Smooth muscle cell (in vitro differentiated cells): ENCODE measurements at regions not wholly inside any gene's neighbourhood (a gene's known extent, or its start where the extent isn't known, plus 50 kb on each side); places are given as distances from the start of the nearest gene placed in this dataset.

Source experiments
- DNase-seq: peaks from one replicate; lab custom pipeline; 2025; ENCODE audit not compliant: unreplicated experiment; lab: John Stamatoyannopoulos, UW
- H2AFZ ChIP-seq: fragments of 200-600 bp; sonication (generic); 2 replicates; pipeline ENCODE4 v1.6.0; 2016; ENCODE audit warnings: antibody characterized with exemption, low read depth, mild to moderate bottlenecking
- H3F3A ChIP-seq: fragments of 200-600 bp; sonication (generic); 2 replicates; pipeline ENCODE4 v1.6.0; 2017; ENCODE audit warnings: antibody characterized with exemption, low read depth
- H3K27ac ChIP-seq: fragments of 200-600 bp; sonication (generic); 2 replicates; pipeline ENCODE4 v1.5.1; 2016; ENCODE audit warnings: low read depth, mild to moderate bottlenecking
- H3K27me3 ChIP-seq: fragments of 200-600 bp; sonication (generic); 2 replicates; pipeline ENCODE4 v1.6.1; 2016; ENCODE audit warnings: low read depth, mild to moderate bottlenecking
- H3K36me3 ChIP-seq: fragments of 200-600 bp; sonication (generic); 2 replicates; pipeline ENCODE4 v1.5.1; 2016; ENCODE audit warnings: low read depth
- H3K4me1 ChIP-seq: fragments of 200-600 bp; sonication (generic); 2 replicates; pipeline ENCODE4 v1.5.1; 2016; ENCODE audit warnings: low read depth
- H3K4me2 ChIP-seq: fragments of 200-600 bp; sonication (generic); 2 replicates; pipeline ENCODE4 v1.6.0; 2016; ENCODE audit warnings: mild to moderate bottlenecking
- H3K4me3 ChIP-seq: fragments of 200-600 bp; sonication (generic); 2 replicates; pipeline ENCODE4 v1.5.1; 2016; ENCODE audit warnings: mild to moderate bottlenecking
- H3K79me2 ChIP-seq: fragments of 200-600 bp; sonication (generic); 2 replicates; pipeline ENCODE4 v1.6.0; 2016; ENCODE audit warnings: low read depth, mild to moderate bottlenecking
- H3K9ac ChIP-seq: fragments of 200-600 bp; sonication (generic); 2 replicates; pipeline ENCODE4 v1.6.0; 2016; ENCODE audit warnings: low read depth
- H3K9me3 ChIP-seq: fragments of 200-600 bp; sonication (generic); replicated peaks from 2 replicates; pipeline ENCODE4 v1.5.1; 2016; ENCODE audit warnings: low read depth
- H4K20me1 ChIP-seq: fragments of 200-600 bp; sonication (generic); 2 replicates; pipeline ENCODE4 v1.6.0; 2016; ENCODE audit warnings: low read depth
- CTCF ChIP-seq: fragments of 200-600 bp; sonication (generic); IDR thresholded peaks from 2 replicates; pipeline ENCODE4 v1.5.1; 2017; ENCODE audit warnings: borderline replicate concordance, mild to moderate bottlenecking, antibody characterized with exemption; ENCODE audit not compliant: insufficient read depth, poor library complexity, severe bottlenecking
- WGBS: methylation state at CpG from one replicate; pipeline ENCODE4 v1.1.7; 2016; ENCODE audit warnings: low lambda C conversion rate; 5-methylcytosine and 5-hydroxymethylcytosine counted together

GRCh38 chr4:19623866-19624265, 627.8 kb upstream of the SLIT2 start:
- Histone ChIP-seq H3K27ac (no peak overlapping the region), H3K36me3 (no peaks in the 10 kb centered on the region), H3K79me2 (no peaks in the 10 kb centered on the region), H4K20me1 (no peaks in the 10 kb centered on the region), H3K4me3 (no peak overlapping the region), H3K4me1 (no peaks in the 10 kb centered on the region), H3K27me3 (no peaks in the 10 kb centered on the region), H3K9ac (no peak overlapping the region), H2AFZ (no peak overlapping the region), H3K9me3 (no peaks in the 10 kb centered on the region), H3F3A (no peaks in the 10 kb centered on the region), H3K4me2 (no peak overlapping the region)
- no peak for TF ChIP-seq CTCF
- DNase-seq, result no peak
- WGBS, result 96% methylated on average over 1 of the region's 1 CpG

GRCh38 chr4:19615086-19615689, 636.5 kb upstream of the SLIT2 start:
- Histone ChIP-seq H2AFZ (no peak overlapping the region), H3K4me3 (no peak overlapping the region), H3F3A (no peaks in the 10 kb centered on the region), H3K27me3 (no peaks in the 10 kb centered on the region), H3K79me2 (no peaks in the 10 kb centered on the region), H3K9ac (no peak overlapping the region), H3K27ac (no peak overlapping the region), H3K9me3 (peaks cover 8% of the 10 kb centered on the region), H3K4me2 (no peak overlapping the region), H3K4me1 (no peaks in the 10 kb centered on the region), H4K20me1 (no peaks in the 10 kb centered on the region), H3K36me3 (no peaks in the 10 kb centered on the region)
- no peak for DNase-seq
- WGBS, result 92% methylated on average over 5 of the region's 5 CpGs
- TF ChIP-seq CTCF, result no peak

- H3K4me1 ChIP-seq, result no peaks in the 10 kb centered on the region
- H3K79me2 ChIP-seq, result no peaks in the 10 kb centered on the region
- no peaks in the 10 kb centered on the region for H3K36me3 ChIP-seq
- DNase-seq, result no peak
- TF ChIP-seq CTCF, result no peak
- 94% methylated on average over 1 of the region's 1 CpG for WGBS
- H3K9me3 ChIP-seq, result peaks cover 14% of the 10 kb centered on the region
- H3K4me2 ChIP-seq, result no peak overlapping the region
- no peak overlapping the region for H3K9ac ChIP-seq
- no peak overlapping the region for H2AFZ ChIP-seq
- H3K4me3 ChIP-seq, result no peak overlapping the region
- no peaks in the 10 kb centered on the region for H4K20me1 ChIP-seq
- H3K27me3 ChIP-seq, result no peaks in the 10 kb centered on the region
- H3F3A ChIP-seq, result no peaks in the 10 kb centered on the region
- no peak overlapping the region for H3K27ac ChIP-seq
These were observed 637.5 kb upstream of the SLIT2 start for GRCh38 chr4:19614171-19614570.

- H3K4me1 ChIP-seq, result no peaks in the 10 kb centered on the region
- DNase-seq, result no peak
- H2AFZ ChIP-seq, result no peak overlapping the region
- no peak overlapping the region for H3K9ac ChIP-seq
- TF ChIP-seq CTCF, result no peak
- H3K4me2 ChIP-seq, result no peak overlapping the region
- no peaks in the 10 kb centered on the region for H3K36me3 ChIP-seq
- H3K79me2 ChIP-seq, result no peaks in the 10 kb centered on the region
- no peaks in the 10 kb centered on the region for H3K27me3 ChIP-seq
- no peak overlapping the region for H3K4me3 ChIP-seq
- no peaks in the 10 kb centered on the region for H3K9me3 ChIP-seq
- H3F3A ChIP-seq, result no peaks in the 10 kb centered on the region
- no peak overlapping the region for H3K27ac ChIP-seq
- WGBS, result 77% methylated on average over 2 of the region's 2 CpGs
- H4K20me1 ChIP-seq, result no peaks in the 10 kb centered on the region
These were observed 655.4 kb upstream of the SLIT2 start for GRCh38 chr4:19596342-19596741.
